T-cell (primary cell): ENCODE measurements at regions not wholly inside any gene's neighbourhood (a gene's known extent, or its start where the extent isn't known, plus 50 kb on each side); places are given as distances from the start of the nearest gene placed in this dataset.

ENCODE experiments used
- ATAC-seq, 4 experiments: fragments of 200-7000 bp in 3 of 4; fragments of 150-1000 bp in 1 of 4; cut with Tn5 transposase; replicated peaks in 1 of 4; 1 replicate in 3 of 4; 2 replicates in 1 of 4; pipeline ENCODE4 v1.10.0; 2021; ENCODE audit warnings: moderate library complexity in 3 of 4, mild to moderate bottlenecking in 2 of 4, moderate number of reproducible peaks in 1 of 4
- CTCF ChIA-PET, 2 donors: fragments of 300-600 bp; sonication (Branson Sonifier 250); formaldehyde crosslinking; loops; one replicate each; lab custom pipeline; 2022; ENCODE audit warnings: antibody characterized with exemption in 2 of 2; lab: Charles Lee
- POLR2A ChIA-PET, 2 donors: fragments of 300-600 bp; sonication (Branson Sonifier 250); formaldehyde crosslinking; loops; one replicate each; lab custom pipeline; 2022; ENCODE audit warnings: antibody characterized with exemption in 2 of 2; lab: Charles Lee
- DNase-seq, 35 experiments: peaks; one replicate each; pipeline versions ENCODE4 v3.0.0 to v3.0.0-alpha.2; 2013 to 2023
- H3K27ac ChIP-seq: one replicate; pipeline ENCODE4 v1.5.1; 2013; ENCODE audit warnings: low read length
- H3K27me3 ChIP-seq, 2 experiments: replicated peaks in 1 of 2; 1 replicate in 1 of 2; 2 replicates in 1 of 2; pipeline versions ENCODE4 v1.6.1 to v1.7.0; 2013; ENCODE audit warnings: low read length in 1 of 2, mixed read lengths in 1 of 2; ENCODE audit not compliant: control insufficient read depth in 2 of 2, insufficient read depth in 2 of 2; ENCODE audit errors: extremely low read depth in 1 of 2
- H3K36me3 ChIP-seq, 2 donors: 1 replicate in 1 of 2; 2 replicates in 1 of 2; pipeline versions ENCODE4 v1.6.1 to v1.7.0; 2013; ENCODE audit warnings: low read length in 1 of 2; ENCODE audit not compliant: control insufficient read depth in 2 of 2, insufficient read depth in 1 of 2; ENCODE audit errors: extremely low read depth in 1 of 2
- H3K4me1 ChIP-seq, 2 experiments: 1 replicate in 1 of 2; 2 replicates in 1 of 2; pipeline versions ENCODE4 v1.6.1 to v1.7.0; 2013; ENCODE audit warnings: low read length in 2 of 2, mixed read lengths in 1 of 2; ENCODE audit not compliant: insufficient read depth in 2 of 2, control insufficient read depth in 1 of 2; ENCODE audit errors: extremely low read depth in 1 of 2
- H3K4me3 ChIP-seq, 2 donors: 1 replicate in 1 of 2; 2 replicates in 1 of 2; pipeline versions ENCODE4 v1.5.1 to v1.7.0; 2013; ENCODE audit warnings: mild to moderate bottlenecking in 2 of 2, low read length in 1 of 2, moderate library complexity in 1 of 2; ENCODE audit not compliant: control insufficient read depth in 1 of 2; ENCODE audit errors: extremely low read depth in 1 of 2
- H3K9me3 ChIP-seq: 2 replicates; pipeline ENCODE4 v1.7.0; 2013
- H3K27ac Mint-ChIP-seq, 2 donors: one replicate each; pipeline ENCODE4 v1.8.0; 2020 to 2021; ENCODE audit warnings: mild to moderate bottlenecking in 2 of 2, mixed read lengths in 2 of 2
- H3K27me3 Mint-ChIP-seq, 2 donors: one replicate each; pipeline ENCODE4 v1.8.0; 2021 to 2022; ENCODE audit warnings: mixed read lengths in 2 of 2
- H3K36me3 Mint-ChIP-seq: one replicate; pipeline ENCODE4 v1.8.0; 2021; ENCODE audit warnings: mixed read lengths
- H3K4me1 Mint-ChIP-seq, 3 donors: one replicate each; pipeline ENCODE4 v1.8.0; 2020 to 2022; ENCODE audit warnings: mixed read lengths in 3 of 3, mild to moderate bottlenecking in 1 of 3
- H3K4me3 Mint-ChIP-seq, 3 donors: one replicate each; pipeline ENCODE4 v1.8.0; 2020 to 2022; ENCODE audit warnings: mild to moderate bottlenecking in 3 of 3, mixed read lengths in 3 of 3, moderate library complexity in 3 of 3
- H3K9me3 Mint-ChIP-seq, 3 donors: one replicate each; pipeline ENCODE4 v1.8.0; 2020 to 2022; ENCODE audit warnings: mixed read lengths in 3 of 3
- WGBS: methylation state at CpG from one replicate; pipeline ENCODE4 v1.1.5; 2013; ENCODE audit warnings: missing lambda C conversion rate; ENCODE audit not compliant: insufficient coverage; 5-methylcytosine and 5-hydroxymethylcytosine counted together

- Histone ChIP-seq H3K4me3 (no peak overlapping the region), H3K27me3 (no peaks in the 10 kb centered on the region), H3K27ac (no peak overlapping the region), H3K4me1 (no peaks in the 10 kb centered on the region), H3K36me3 (no peaks in the 10 kb centered on the region), H3K9me3 (no peaks in the 10 kb centered on the region)
- ChIA-PET POLR2A (interaction anchor here in 1 of 2 donors (0.6 kb wide), 1 partner anchor 1767 kb away, joined by 4 read pairs; no protein-coding TSS in a partner anchor), CTCF (interaction anchor here in 1 of 2 donors (0.6 kb wide), 1 partner anchor 40 kb away, joined by 3 read pairs; no protein-coding TSS in a partner anchor)
- H3K36me3 Mint-ChIP-seq, result no peaks in the 10 kb centered on the region
- ATAC-seq, result no peak
- H3K9me3 Mint-ChIP-seq, result peaks cover 4 to 19% (median 5%) of the 10 kb centered on the region in 3 donors
- WGBS, result no CpG with 5 or more reads among the region's 1 CpG
- no peaks in the 10 kb centered on the region for H3K27me3 Mint-ChIP-seq
- no peaks in the 10 kb centered on the region for H3K4me1 Mint-ChIP-seq
- DNase-seq, result no peak
- H3K4me3 Mint-ChIP-seq, result no peak overlapping the region
- H3K27ac Mint-ChIP-seq, result no peak overlapping the region
These were observed 673.1 kb upstream of the CPEB2 start for GRCh38 chr4:14329228-14329627.

GRCh38 chr4:14333616-14334015 is 668.7 kb upstream of the CPEB2 start:
- no peaks in the 10 kb centered on the region for H3K36me3 ChIP-seq
- ChIA-PET CTCF (no interaction called here), POLR2A (no interaction called here)
- Mint-ChIP-seq H3K27ac (no peak overlapping the region), H3K9me3 (peaks cover 0 to 3% (median 0%) of the 10 kb centered on the region in 3 donors), H3K4me1 (no peaks in the 10 kb centered on the region), H3K36me3 (no peaks in the 10 kb centered on the region), H3K4me3 (no peak overlapping the region), H3K27me3 (no peaks in the 10 kb centered on the region)
- H3K27me3 ChIP-seq, result no peaks in the 10 kb centered on the region
- DNase-seq (no peak), ATAC-seq (no peak)
- no CpG with 5 or more reads among the region's 2 CpGs for WGBS
- no peaks in the 10 kb centered on the region for H3K4me1 ChIP-seq
- H3K27ac ChIP-seq, result no peak overlapping the region
- H3K4me3 ChIP-seq, result no peak overlapping the region
- no peaks in the 10 kb centered on the region for H3K9me3 ChIP-seq

GRCh38 chr4:14334166-14334565 is 668.1 kb upstream of the CPEB2 start:
- DNase-seq (no peak), ATAC-seq (no peak)
- no peaks in the 10 kb centered on the region for H3K27me3 Mint-ChIP-seq
- no peaks in the 10 kb centered on the region for H3K36me3 Mint-ChIP-seq
- POLR2A ChIA-PET, result no interaction called here
- H3K27ac Mint-ChIP-seq, result no peak overlapping the region
- H3K4me3 ChIP-seq, result no peak overlapping the region
- no peaks in the 10 kb centered on the region for H3K4me1 ChIP-seq
- H3K27me3 ChIP-seq, result no peaks in the 10 kb centered on the region
- no peaks in the 10 kb centered on the region for H3K9me3 ChIP-seq
- no peak overlapping the region for H3K27ac ChIP-seq
- no peak overlapping the region for H3K4me3 Mint-ChIP-seq
- H3K9me3 Mint-ChIP-seq, result peaks cover 0 to 3% (median 0%) of the 10 kb centered on the region in 3 donors
- CTCF ChIA-PET, result no interaction called here
- no peaks in the 10 kb centered on the region for H3K36me3 ChIP-seq
- no peaks in the 10 kb centered on the region for H3K4me1 Mint-ChIP-seq

- DNase-seq (no peak), ATAC-seq (no peak)
- H3K4me3 Mint-ChIP-seq, result no peak overlapping the region
- no peak overlapping the region for H3K27ac ChIP-seq
- no peaks in the 10 kb centered on the region for H3K27me3 Mint-ChIP-seq
- ChIA-PET CTCF (no interaction called here), POLR2A (no interaction called here)
- H3K9me3 Mint-ChIP-seq, result peaks cover 0 to 3% (median 0%) of the 10 kb centered on the region in 3 donors
- H3K9me3 ChIP-seq, result no peaks in the 10 kb centered on the region
- H3K27me3 ChIP-seq, result no peaks in the 10 kb centered on the region
- no peak overlapping the region for H3K27ac Mint-ChIP-seq
- H3K4me1 Mint-ChIP-seq, result no peaks in the 10 kb centered on the region
- no CpG with 5 or more reads among the region's 3 CpGs for WGBS
- H3K4me3 ChIP-seq, result no peak overlapping the region
- H3K36me3 Mint-ChIP-seq, result no peaks in the 10 kb centered on the region
- H3K4me1 ChIP-seq, result no peaks in the 10 kb centered on the region
- H3K36me3 ChIP-seq, result no peaks in the 10 kb centered on the region
These were observed 666.4 kb upstream of the CPEB2 start for GRCh38 chr4:14335872-14336271.

GRCh38 chr4:14336656-14337055 is 665.6 kb upstream of the CPEB2 start:
- no peaks in the 10 kb centered on the region for H3K4me1 Mint-ChIP-seq
- Histone ChIP-seq H3K4me1 (no peaks in the 10 kb centered on the region), H3K4me3 (no peak overlapping the region), H3K9me3 (no peaks in the 10 kb centered on the region), H3K27ac (no peak overlapping the region), H3K27me3 (no peaks in the 10 kb centered on the region), H3K36me3 (no peaks in the 10 kb centered on the region)
- H3K4me3 Mint-ChIP-seq, result no peak overlapping the region
- H3K36me3 Mint-ChIP-seq, result no peaks in the 10 kb centered on the region
- DNase-seq, result no peak
- H3K9me3 Mint-ChIP-seq, result peaks cover 0 to 3% (median 0%) of the 10 kb centered on the region in 3 donors
- H3K27ac Mint-ChIP-seq, result no peak overlapping the region
- no peaks in the 10 kb centered on the region for H3K27me3 Mint-ChIP-seq
- no peak for ATAC-seq
- ChIA-PET POLR2A (no interaction called here), CTCF (no interaction called here)
- WGBS, result no CpG with 5 or more reads among the region's 2 CpGs

- DNase-seq (no peak), ATAC-seq (no peak)
- no peak overlapping the region for H3K27ac Mint-ChIP-seq
- WGBS, result 25% methylated on average over 1 of the region's 2 CpGs
- H3K4me1 Mint-ChIP-seq, result no peaks in the 10 kb centered on the region
- H3K36me3 Mint-ChIP-seq, result no peaks in the 10 kb centered on the region
- Histone ChIP-seq H3K27me3 (no peaks in the 10 kb centered on the region), H3K4me3 (no peak overlapping the region), H3K27ac (no peak overlapping the region), H3K9me3 (no peaks in the 10 kb centered on the region), H3K4me1 (no peaks in the 10 kb centered on the region), H3K36me3 (no peaks in the 10 kb centered on the region)
- no peaks in the 10 kb centered on the region for H3K27me3 Mint-ChIP-seq
- ChIA-PET POLR2A (no interaction called here), CTCF (no interaction called here)
- H3K9me3 Mint-ChIP-seq, result peaks cover 0 to 3% (median 0%) of the 10 kb centered on the region in 3 donors
- no peak overlapping the region for H3K4me3 Mint-ChIP-seq
These were observed 664.2 kb upstream of the CPEB2 start for GRCh38 chr4:14337892-14338584.
